HG03095 (cell line): ENCODE measurements at regions not wholly inside any gene's neighbourhood (a gene's known extent, or its start where the extent isn't known, plus 50 kb on each side); places are given as distances from the start of the nearest gene placed in this dataset.
"Not testable (repeated sequence)": the region's sequence is repeated elsewhere in the genome, so short reads cannot be mapped to it uniquely, and the experiment has no call there.

ENCODE experiments used
- ATAC-seq: cut with Tn5 transposase; IDR thresholded peaks from one replicate; pipeline ENCODE4 v1.9.1; 2021; ENCODE audit warnings: moderate library complexity; ENCODE audit not compliant: unreplicated experiment

- no peak for ATAC-seq
Observed at GRCh38 chr2:160550048-160550447, 56.4 kb upstream of the RBMS1 start.

- no peak for ATAC-seq
Observed at GRCh38 chr2:160551259-160551658, 57.7 kb upstream of the RBMS1 start.

DNA sequence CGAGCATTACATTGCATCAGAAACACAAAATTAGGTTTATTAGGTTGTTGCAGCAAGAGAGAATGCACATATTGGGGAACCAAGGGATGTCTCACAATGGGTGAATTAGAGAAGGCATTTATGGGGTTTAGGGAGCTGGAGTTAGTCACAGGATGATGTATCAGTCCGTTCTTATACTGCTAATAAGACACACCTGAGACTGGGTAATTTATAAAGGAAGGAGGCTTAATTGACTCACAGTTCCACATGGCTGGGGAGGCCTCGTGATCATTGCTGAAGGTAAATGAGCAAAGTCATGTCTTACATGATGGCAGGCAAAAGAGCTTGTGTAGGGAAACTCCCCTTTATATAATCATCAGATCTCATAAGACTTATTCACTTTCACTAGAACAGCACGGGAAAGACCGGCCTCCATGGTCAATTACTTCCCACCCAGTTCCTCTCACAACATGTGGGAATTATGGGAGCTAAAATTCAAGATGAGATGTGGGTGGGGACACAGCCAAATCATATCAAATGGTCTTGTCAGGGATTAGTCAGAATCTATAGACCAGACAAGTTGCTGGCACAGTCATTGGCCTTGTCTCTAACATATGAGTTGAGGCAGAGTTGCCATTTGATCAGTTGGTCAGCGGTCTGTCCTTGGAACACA, 61.9 kb upstream of the RBMS1 start:
- ATAC-seq, result no peak

GRCh38 chr2:160557903-160558302, 64.3 kb upstream of the RBMS1 start:
- no peak for ATAC-seq

DNA sequence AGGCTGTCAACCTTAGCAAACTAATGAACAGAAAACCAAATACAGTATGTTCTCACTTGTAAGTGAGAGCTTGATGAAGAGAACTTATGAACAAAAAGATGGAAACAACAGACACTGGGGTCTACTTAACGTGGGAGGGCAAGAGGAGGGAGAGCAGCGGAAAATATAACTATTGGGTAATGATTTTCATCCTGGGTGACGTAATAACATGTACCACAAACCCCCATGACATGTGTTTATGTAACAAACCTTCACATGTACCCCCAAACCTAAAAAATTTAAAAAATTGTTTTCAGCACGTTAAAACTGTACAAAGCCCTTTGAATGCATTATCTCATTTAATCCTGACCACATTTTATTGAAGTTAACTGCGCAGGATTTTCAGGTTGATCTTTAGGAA, 64.9 kb upstream of the RBMS1 start:
- no peak for ATAC-seq

GRCh38 chr2:160561551-160562295, 68.1 kb upstream of the RBMS1 start:
- no peak for ATAC-seq

DNA sequence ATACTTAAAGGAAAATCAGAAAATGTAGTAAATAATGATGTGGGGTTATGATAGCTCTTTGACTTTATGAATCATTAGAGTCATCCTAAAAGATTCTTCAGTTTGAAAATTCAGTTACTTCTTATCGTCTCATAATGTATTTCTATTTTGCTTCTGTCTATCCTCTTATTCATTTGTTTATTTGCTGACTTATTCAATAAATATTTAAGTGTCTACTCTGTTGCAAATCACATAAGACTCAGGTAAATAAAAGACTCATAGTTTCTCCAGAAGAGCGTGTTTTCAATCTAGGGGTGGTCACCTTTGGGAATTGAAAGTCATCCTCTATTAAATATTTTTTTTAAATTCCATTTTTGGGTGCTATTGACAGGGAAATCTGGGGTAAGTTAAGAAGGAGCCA, 69.1 kb upstream of the RBMS1 start:
- ATAC-seq, result no peak

- ATAC-seq, result no peak
Observed at GRCh38 chr2:160564591-160564990, 71.0 kb upstream of the RBMS1 start.

DNA sequence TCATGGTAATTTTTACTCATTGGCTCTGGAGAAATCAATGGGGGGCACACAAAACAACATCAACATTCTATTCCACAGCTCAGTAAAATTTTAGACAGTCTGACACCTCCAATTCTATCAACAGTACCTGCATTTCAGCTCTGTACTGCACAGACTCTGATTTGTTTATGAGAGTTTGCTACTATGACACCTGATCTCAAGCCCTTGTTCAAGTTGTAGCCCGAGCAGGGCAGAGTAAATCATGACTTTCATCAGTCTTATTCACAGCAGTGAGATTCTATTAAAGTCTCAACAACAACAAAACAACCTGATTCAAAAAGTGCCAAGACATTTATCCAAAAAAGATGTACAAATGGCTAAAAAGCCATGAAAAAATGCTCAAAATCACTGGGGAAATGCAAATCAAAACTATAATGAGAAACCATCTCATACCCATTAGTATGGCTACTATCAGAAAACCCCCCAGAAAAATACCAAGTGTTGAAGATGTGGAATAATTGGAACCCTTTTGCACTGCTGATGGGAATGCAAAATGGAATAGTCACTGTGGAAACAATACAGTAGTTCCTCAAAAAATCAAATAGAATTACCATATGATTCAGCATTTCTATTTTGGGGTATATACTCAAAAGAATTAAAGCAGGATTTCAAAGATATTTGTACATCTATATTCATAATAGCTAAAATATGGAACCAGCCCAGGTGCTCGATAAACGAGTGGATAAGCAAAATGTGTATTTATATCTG, 71.7 kb upstream of the RBMS1 start:
- no peak for ATAC-seq

- ATAC-seq, result no peak
Observed at GRCh38 chr2:160566717-160567116, 73.1 kb upstream of the RBMS1 start.

DNA sequence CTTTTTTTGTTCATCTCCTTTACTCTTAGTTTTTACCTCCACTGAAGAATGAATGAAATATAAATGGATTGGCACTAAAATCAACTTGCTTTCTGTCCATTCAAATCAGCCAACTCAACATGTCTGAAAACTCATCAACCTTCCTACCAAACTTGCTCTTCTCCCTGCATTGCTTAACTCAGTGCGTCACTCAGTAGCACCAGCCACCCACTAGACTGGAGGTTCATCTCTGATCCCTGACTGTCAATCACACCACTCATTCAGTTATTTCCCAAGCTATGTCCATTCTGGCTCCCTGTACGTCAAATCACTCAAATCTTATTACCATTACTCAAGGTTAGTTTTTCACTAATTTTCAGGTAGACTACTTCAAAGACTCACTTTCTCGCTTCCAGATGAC, 75.2 kb upstream of the RBMS1 start:
- ATAC-seq, result no peak

DNA sequence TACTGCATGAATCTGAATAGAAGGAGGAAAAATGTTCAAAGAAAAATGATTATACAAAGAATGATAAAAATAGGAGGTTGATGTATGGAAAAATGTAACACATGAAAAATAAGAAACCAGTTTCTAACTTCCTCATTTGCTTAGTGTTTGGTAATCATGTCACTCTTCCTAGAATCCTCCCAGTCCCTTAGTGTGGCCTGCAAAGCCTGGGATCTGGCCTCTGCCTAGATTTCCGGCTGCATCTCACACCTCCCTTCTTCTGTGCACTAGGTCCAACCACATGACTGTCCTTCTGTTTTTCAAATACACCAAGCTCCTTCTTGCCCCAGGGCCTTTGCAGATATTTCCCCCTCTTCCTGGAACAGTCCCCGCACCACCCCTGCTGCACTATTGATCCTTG, 76.8 kb upstream of the RBMS1 start:
- no peak for ATAC-seq

GRCh38 chr2:160574468-160575140, 81.0 kb upstream of the RBMS1 start:
- ATAC-seq, result no peak

DNA sequence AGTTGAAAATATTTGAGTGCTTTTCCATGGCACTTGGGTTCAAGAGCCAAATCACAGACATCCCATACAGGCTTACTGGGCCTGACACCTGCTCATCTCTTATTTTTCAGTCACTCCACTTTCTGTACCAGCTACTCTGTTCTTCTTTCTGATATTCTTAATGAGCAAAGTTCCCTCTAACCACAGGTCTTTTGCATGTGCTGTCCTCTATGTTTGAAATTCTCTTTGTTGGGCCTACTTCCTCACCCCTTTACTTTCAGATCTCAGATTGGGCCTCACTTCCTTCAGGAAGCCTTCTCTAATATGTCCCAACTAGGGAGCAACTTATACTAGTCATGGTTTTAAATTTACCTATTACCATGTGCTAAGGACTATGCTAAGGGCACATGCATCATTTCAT, 81.8 kb upstream of the RBMS1 start:
- ATAC-seq, result no peak

DNA sequence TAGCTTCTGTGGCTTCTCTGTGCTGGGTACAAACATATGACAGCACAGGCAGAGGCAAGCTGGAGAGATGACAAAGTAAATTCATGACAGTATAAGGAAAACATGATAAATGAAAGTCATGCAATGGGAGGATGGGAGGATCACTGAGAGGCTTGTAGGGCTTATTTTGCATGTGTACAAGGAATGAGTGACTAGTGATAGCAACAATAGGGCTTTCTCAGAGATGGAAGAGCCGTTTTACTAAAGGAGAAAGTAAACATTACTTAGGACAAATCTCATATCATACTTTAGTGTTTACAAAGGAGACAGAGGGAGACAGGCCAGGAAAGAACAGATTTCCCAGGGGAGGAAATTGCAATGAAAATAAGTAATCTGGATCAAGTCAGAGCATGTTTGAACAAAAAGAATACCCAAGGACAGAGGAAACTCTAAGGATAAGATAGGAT, 82.5 kb upstream of the RBMS1 start:
- no peak for ATAC-seq

- not testable (repeated sequence) for ATAC-seq
Observed at GRCh38 chr2:160577081-160577480, 83.5 kb upstream of the RBMS1 start.

- ATAC-seq, result no peak
Observed at GRCh38 chr2:160581035-160581434, 87.4 kb upstream of the RBMS1 start.

DNA sequence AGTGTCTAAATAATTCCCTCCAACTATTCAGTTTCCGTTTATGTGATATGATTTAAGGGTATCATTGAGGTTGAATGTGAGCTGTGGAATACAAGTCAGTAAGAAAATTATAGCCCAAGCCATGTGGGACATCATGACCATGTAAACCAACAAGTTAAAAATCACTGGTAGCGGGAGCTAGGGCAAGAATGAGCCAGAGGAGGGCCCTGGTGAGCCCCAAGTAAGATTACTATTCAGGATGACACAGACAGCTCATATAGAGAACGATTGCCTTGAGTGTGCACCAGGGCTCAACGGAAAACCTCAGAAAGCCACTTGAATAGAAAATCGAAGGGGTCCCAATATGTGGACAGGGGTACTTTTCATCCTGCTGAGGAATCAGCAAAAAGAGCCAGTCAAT, 87.8 kb upstream of the RBMS1 start:
- ATAC-seq, result no peak

- no peak for ATAC-seq
Observed at GRCh38 chr2:160582081-160582480, 88.5 kb upstream of the RBMS1 start.

- no peak for ATAC-seq
Observed at GRCh38 chr2:160582490-160583145, 89.0 kb upstream of the RBMS1 start.

DNA sequence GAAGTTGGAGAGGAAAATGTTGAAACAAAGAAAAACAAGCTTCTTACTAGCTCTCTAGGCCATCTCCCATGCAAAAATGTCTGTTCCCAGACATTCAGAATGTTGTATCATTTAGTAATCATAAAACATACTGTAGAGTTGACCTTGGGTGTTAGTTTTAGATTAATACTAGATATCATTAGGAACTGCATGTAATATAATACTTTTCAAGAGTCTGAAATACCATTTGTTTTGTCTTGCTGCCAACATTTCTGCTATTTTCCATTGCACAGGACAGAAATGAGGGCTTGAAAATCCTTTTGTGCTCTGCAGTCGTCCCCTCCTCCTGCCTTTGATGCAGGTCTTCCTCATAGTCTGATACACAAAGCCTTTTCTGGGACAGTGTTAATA, 89.5 kb upstream of the RBMS1 start:
- no peak for ATAC-seq
